ENCODE measurements at regions not wholly inside any gene's neighbourhood (a gene's known extent, or its start where the extent isn't known, plus 50 kb on each side); places are given as distances from the start of the nearest gene placed in this dataset.

DNA sequence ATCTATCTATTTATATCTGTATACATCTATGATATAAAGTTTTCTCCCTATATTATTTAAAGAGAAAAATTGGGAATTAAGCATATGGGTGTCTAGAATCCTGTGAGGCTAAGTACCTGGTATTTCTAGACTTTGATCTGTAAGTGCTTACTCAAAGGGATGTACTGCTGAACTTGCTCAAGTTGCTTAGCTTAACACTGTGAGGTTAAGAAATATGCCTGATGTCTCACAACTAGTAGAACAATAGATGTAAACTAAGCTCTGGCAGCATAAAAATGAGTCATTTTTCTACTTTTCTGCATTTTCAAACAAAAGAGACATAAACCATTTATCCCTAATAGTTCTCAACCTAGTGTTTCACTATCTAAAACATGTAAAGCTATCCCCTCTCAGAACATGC is 744.4 kb upstream of the ANO3 start:
- TF ChIP-seq, protein P1, sequence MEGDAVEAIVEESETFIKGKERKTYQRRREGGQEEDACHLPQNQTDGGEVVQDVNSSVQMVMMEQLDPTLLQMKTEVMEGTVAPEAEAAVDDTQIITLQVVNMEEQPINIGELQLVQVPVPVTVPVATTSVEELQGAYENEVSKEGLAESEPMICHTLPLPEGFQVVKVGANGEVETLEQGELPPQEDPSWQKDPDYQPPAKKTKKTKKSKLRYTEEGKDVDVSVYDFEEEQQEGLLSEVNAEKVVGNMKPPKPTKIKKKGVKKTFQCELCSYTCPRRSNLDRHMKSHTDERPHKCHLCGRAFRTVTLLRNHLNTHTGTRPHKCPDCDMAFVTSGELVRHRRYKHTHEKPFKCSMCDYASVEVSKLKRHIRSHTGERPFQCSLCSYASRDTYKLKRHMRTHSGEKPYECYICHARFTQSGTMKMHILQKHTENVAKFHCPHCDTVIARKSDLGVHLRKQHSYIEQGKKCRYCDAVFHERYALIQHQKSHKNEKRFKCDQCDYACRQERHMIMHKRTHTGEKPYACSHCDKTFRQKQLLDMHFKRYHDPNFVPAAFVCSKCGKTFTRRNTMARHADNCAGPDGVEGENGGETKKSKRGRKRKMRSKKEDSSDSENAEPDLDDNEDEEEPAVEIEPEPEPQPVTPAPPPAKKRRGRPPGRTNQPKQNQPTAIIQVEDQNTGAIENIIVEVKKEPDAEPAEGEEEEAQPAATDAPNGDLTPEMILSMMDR (IDR thresholded peaks at IDR 0.05; ENCODE audit: low read depth, low read length), result no peak
- TF ChIP-seq EZH2phosphoT487 (IDR thresholded peaks at IDR 0.05; ENCODE audit: low read depth), result no peak
